Tibial nerve (tissue), 4 donors: ENCODE measurements at regions not wholly inside any gene's neighbourhood (a gene's known extent, or its start where the extent isn't known, plus 50 kb on each side); places are given as distances from the start of the nearest gene placed in this dataset.

Experiments
- DNase-seq, 2 donors: peaks; one replicate each; pipeline ENCODE4 v3.0.0-alpha.2; 2019; ENCODE audit warnings: low spot score in 2 of 2
- H3K27ac ChIP-seq, 4 donors: fragments of 200-600 bp; sonication (generic) in 3 of 4; one replicate each; pipeline ENCODE4 v1.5.1; 2017 to 2019; ENCODE audit warnings: mild to moderate bottlenecking in 1 of 4
- H3K27me3 ChIP-seq, 2 donors: fragments of 200-600 bp; sonication (generic) in 1 of 2; one replicate each; pipeline versions ENCODE4 v1.5.1 to v1.6.0; 2017 to 2019
- H3K36me3 ChIP-seq, 3 donors: fragments of 200-600 bp; sonication (generic); one replicate each; pipeline ENCODE4 v1.5.1; 2018 to 2019
- H3K4me1 ChIP-seq, 4 donors: fragments of 200-600 bp; sonication (generic) in 3 of 4; one replicate each; pipeline ENCODE4 v1.5.1; 2017 to 2019
- H3K4me3 ChIP-seq, 4 donors: fragments of 200-600 bp; sonication (generic) in 3 of 4; one replicate each; pipeline ENCODE4 v1.5.1; 2017 to 2019; ENCODE audit warnings: mild to moderate bottlenecking in 1 of 4, moderate library complexity in 1 of 4
- H3K9me3 ChIP-seq, 4 donors: fragments of 200-600 bp; sonication (generic) in 3 of 4; one replicate each; pipeline ENCODE4 v1.5.1; 2017 to 2019
- CTCF ChIP-seq, 5 experiments: fragments of 200-600 bp in 3 of 5; fragments of 450-650 bp in 2 of 5; sonication (generic) in 3 of 5; IDR thresholded peaks; one replicate each; pipeline ENCODE4 v1.5.1; 2016 to 2019; ENCODE audit warnings: antibody characterized with exemption in 5 of 5, mild to moderate bottlenecking in 3 of 5, moderate library complexity in 2 of 5
- EP300 ChIP-seq, 2 donors: sonication (generic); formaldehyde crosslinking; IDR thresholded peaks; one replicate each; pipeline ENCODE4 v1.6.1; 2017; ENCODE audit warnings: antibody characterized with exemption in 2 of 2, mild to moderate bottlenecking in 1 of 2
- POLR2A ChIP-seq, 2 donors: fragments of 450-650 bp; IDR thresholded peaks; one replicate each; pipeline ENCODE4 v1.6.1; 2017; ENCODE audit warnings: antibody characterized with exemption in 2 of 2, mild to moderate bottlenecking in 2 of 2, moderate library complexity in 2 of 2
- WGBS, 2 donors: methylation state at CpG; one replicate each; pipeline ENCODE4 v1.1.5; 2018; 5-methylcytosine and 5-hydroxymethylcytosine counted together

- 84 to 85% methylated on average over 4 of the region's 4 CpGs for WGBS, 2 donors
- no peak overlapping the region for H3K4me3 ChIP-seq
- H3K9me3 ChIP-seq, result no peaks in the 10 kb centered on the region
- H3K27ac ChIP-seq, result no peak overlapping the region
- H3K4me1 ChIP-seq, result peaks cover 0 to 19% (median 9%) of the 10 kb centered on the region in 4 donors
- DNase-seq, result no peak
- no peaks in the 10 kb centered on the region for H3K36me3 ChIP-seq
- TF ChIP-seq POLR2A (IDR thresholded peaks at IDR 0.05) (no peak), EP300 (IDR thresholded peaks at IDR 0.05) (no peak), CTCF (IDR thresholded peaks at IDR 0.05) (no peak)
- H3K27me3 ChIP-seq, result no peaks in the 10 kb centered on the region
Measured at GRCh38 chr11:86180851-86181250, 63.7 kb upstream of the EED start.

GRCh38 chr11:86180423-86180822 is 64.1 kb upstream of the EED start:
- Histone ChIP-seq H3K36me3 (no peaks in the 10 kb centered on the region), H3K27me3 (no peaks in the 10 kb centered on the region), H3K27ac (peak overlapping the region in 1 of 4 donors; percentile 45), H3K4me3 (no peak overlapping the region), H3K9me3 (no peaks in the 10 kb centered on the region), H3K4me1 (peaks cover 0 to 20% (median 9%) of the 10 kb centered on the region in 4 donors)
- DNase-seq, result no peak
- WGBS, 2 donors, result 70% methylated on average over 6 of the region's 6 CpGs
- TF ChIP-seq POLR2A (IDR thresholded peaks at IDR 0.05) (no peak), CTCF (IDR thresholded peaks at IDR 0.05) (no peak), EP300 (IDR thresholded peaks at IDR 0.05) (no peak)

GRCh38 chr11:86179646-86180064 is 64.9 kb upstream of the EED start:
- H3K4me3 ChIP-seq, result no peak overlapping the region
- TF ChIP-seq CTCF (IDR thresholded peaks at IDR 0.05) (no peak), POLR2A (IDR thresholded peaks at IDR 0.05) (no peak), EP300 (IDR thresholded peaks at IDR 0.05) (no peak)
- peaks cover 0 to 28% (median 14%) of the 10 kb centered on the region in 4 donors for H3K4me1 ChIP-seq

GRCh38 chr11:86177302-86177701 is 67.3 kb upstream of the EED start:
- Histone ChIP-seq H3K4me1 (peaks cover 0 to 45% (median 18%) of the 10 kb centered on the region in 4 donors), H3K9me3 (no peaks in the 10 kb centered on the region), H3K4me3 (no peak overlapping the region), H3K27me3 (no peaks in the 10 kb centered on the region), H3K36me3 (no peaks in the 10 kb centered on the region), H3K27ac (no peak overlapping the region)
- no peak for TF ChIP-seq EP300 (IDR thresholded peaks at IDR 0.05)
- TF ChIP-seq CTCF (IDR thresholded peaks at IDR 0.05), result no peak
- TF ChIP-seq POLR2A (IDR thresholded peaks at IDR 0.05), result no peak
- DNase-seq, result no peak

More at GRCh38 chr11:86179646-86180064, 64.9 kb upstream of the EED start:
- no peak overlapping the region for H3K27ac ChIP-seq
- no peaks in the 10 kb centered on the region for H3K36me3 ChIP-seq
- no peaks in the 10 kb centered on the region for H3K9me3 ChIP-seq
- no peak for DNase-seq
- no peaks in the 10 kb centered on the region for H3K27me3 ChIP-seq
- 41 to 56% methylated on average over 5 of the region's 5 CpGs for WGBS, 2 donors

- Histone ChIP-seq H3K36me3 (no peaks in the 10 kb centered on the region), H3K4me3 (no peak overlapping the region), H3K4me1 (peaks cover 0 to 45% (median 18%) of the 10 kb centered on the region in 4 donors), H3K27me3 (no peaks in the 10 kb centered on the region), H3K27ac (no peak overlapping the region), H3K9me3 (no peaks in the 10 kb centered on the region)
- TF ChIP-seq CTCF (IDR thresholded peaks at IDR 0.05) (no peak), EP300 (IDR thresholded peaks at IDR 0.05) (no peak), POLR2A (IDR thresholded peaks at IDR 0.05) (no peak)
- no peak for DNase-seq
- 81 to 84% methylated on average over 4 of the region's 4 CpGs for WGBS, 2 donors
Measured at GRCh38 chr11:86176165-86176884, 68.2 kb upstream of the EED start.
